Stimulated activated CD8-positive, alpha-beta memory T cell treated with anti-CD3 and anti-CD28 coated beads, Interleukin-12 subunit alpha, Interleukin-12 subunit beta, amount 100 ng/mL, for 24 hours (primary cell): ENCODE measurements at regions not wholly inside any gene's neighbourhood (a gene's known extent, or its start where the extent isn't known, plus 50 kb on each side); places are given as distances from the start of the nearest gene placed in this dataset.

Experiments used
- DNase-seq: peaks from one replicate; pipeline ENCODE4 v3.0.0-alpha.2; 2020; ENCODE audit errors: extremely low read depth

DNA sequence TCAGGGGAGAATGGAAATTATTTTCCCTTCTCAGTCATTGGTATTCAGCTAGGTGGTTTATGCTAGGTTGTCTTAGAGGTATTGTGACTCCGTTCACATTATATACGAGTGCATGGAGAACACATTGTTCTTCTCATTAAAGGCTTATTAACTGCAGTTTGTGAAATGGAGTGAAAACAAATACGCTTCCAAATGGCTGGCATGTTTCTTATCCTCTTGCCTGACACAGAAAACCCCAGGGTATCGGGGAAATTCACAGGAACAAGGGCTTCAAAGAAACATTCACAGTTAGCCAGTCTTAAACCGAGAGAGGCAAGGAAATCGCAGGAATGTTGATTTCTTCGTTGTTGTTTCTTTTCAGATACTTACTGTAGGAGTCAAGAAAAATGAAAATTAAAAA, 1047.9 kb upstream of the RBFOX1 start:
- DNase-seq: no peak

DNA sequence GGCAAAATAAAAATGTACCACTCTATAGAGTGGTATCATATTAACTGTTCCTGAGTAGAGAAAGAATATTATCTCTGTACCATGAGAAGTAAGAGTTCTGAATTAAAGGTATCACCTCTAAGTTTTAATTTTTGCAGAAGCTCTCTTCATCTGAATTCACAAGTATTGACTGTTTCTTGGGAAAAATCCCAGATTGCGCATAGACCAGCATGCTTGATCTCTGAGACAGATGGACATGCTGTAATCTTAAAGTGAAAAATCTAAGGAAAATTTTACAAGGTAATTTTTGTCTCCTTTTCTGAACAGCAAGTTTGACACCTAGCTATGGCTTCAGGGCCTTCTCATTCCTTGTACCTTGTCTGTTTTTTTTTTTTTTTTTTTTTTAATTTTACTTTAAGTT, 1050.7 kb upstream of the RBFOX1 start:
- DNase-seq: no peak

DNA sequence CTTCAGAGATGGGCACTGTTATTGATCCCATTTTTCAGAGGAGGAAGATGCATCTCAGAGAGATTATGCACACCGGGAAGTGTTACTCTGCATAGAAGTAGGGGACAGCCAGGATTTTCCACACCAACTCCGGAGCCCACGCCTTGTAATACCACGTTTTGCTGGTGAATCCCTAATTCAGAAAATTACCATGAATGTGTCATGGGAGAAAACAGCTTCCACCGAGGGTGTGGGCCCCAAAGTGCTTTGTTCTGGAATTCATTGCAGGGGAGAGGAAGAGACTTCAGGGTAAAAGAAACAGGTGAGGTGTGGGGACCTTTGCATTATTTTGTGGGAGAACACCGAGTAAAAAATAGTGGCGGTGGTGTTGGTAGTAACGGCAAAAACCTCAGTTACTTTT, 1051.4 kb upstream of the RBFOX1 start:
- no peak for DNase-seq

DNA sequence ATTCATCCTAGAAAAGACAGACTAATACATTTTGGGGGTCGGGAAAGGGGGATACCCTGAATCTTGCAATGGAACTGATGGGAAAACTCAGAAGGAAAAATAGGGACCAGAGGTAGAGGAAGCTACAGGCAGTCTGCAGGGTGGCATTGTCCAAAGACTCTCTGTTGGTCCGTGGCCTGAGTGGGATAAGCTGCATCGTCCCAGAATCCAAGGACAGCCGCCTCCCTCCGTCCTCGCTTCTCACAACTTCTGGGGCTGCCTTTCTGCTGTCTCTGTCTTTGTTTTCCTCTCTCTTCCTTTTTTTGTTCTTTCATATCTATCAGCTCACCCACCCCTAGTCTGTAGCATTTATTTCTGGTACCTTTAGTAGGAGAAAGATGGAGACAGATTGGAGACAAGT, 1052.6 kb upstream of the RBFOX1 start:
- no peak for DNase-seq

DNA sequence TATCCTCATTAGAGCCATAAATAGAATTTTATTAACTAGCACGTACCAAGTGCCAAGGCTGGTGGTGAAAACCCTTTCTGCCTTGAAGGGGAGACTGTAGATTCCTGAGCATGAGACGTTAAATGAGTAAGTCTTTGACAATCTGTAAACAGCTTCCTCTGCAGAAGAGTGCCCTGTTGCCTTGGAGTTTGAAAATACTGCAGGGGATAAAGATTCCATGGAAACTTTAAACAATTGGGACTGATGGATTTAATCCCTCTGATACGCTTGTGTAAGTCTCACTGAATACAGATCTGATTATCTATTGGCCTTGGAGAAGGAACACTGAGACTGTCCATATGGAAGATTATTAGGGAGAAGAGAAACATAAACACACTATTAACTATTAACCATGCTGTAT, 1053.4 kb upstream of the RBFOX1 start:
- DNase-seq: no peak

DNA sequence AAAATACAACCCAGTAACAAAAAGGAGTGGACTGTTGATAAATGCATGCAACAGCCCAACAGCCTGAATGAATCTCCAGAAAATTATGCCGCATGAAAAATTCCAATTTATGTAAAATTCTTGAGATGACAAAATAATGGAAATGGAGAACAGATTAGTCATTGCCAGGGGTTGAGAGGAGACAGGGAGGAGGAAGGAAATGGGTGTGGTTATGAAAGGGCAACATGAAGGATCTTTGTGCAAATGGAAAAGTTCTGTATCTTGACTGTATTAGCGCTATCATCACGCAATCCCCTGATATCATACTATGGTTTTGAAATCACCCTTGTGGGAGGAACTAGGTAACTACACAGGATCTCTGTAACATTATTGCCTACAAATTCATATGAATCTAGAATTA, 1058.3 kb upstream of the RBFOX1 start:
- DNase-seq: no peak

DNA sequence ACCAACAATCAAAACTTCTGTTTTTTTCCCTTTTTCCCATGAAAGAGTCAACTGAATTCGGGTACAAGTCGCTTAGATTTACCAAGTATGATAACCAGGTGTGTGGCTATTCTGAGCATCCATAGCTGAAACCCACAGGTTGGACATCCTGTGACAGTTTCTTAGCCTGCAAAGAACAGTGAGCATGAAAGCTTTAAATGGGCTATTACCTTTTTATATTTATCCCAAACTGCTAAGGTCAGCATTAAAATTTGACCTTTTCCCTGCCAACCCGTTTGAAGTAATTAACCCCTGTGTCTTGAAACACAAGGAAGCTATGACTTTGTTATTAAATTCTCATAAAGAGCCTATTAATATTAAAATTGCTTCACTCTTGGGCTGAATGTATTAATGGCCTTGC, 1065.0 kb upstream of the RBFOX1 start:
- no peak for DNase-seq

DNA sequence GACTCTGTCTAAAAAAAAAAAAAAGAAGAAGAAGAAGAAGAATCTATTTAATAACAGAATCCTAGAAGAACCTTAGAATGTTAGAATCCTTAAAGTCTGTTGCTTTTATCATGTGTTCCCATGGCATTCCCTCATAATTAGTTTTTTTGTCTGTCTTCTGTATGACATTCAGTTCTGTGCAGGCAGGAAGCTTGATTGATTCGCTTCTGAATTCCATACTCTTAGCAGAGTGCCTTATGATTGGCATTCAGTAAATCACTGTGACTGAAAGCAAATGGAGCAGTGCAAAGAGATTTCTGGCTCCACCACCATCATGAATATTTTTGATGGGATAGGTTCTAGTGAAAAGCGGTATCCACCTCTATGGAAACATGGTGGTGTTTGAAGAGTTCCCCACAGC, 1065.9 kb upstream of the RBFOX1 start:
- no peak for DNase-seq

DNA sequence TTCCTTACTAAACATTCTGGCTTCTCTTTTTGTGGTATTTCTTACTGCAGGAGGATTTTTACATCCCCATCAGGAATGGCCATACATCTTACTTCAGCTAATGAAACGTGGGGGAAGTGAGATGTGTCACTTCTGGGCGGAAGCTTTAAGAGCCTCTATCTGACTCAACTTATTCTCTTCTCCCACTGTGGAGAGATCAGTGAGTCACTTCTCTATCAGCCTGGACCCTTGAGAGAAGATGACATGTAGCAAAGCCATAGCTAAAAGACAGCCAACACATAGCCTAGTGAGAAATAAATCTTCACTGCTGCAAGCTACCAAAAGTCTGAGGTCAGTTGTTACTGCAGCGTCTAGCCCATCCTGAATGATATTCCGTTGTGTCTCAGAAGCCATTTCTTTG, 1066.7 kb upstream of the RBFOX1 start:
- DNase-seq: no peak

DNA sequence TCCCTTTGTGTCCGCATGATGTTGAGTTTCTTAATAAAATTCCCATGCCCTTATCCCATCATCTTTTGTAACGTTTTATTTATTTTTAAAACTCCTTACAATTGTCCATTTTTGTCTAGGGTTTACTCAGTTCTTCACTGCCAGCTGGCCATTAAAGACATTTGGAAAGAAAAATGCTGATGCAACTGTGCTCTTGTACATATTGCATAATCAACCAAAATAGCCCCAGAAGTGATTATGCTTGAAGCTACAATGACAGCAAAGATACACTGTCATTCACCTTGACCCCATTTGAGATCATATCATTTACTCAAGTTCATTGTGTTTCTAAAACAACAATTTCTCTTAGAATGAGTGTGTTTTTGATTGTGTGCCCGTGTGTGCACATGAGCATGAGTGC, 1074.6 kb upstream of the RBFOX1 start:
- DNase-seq: no peak

DNA sequence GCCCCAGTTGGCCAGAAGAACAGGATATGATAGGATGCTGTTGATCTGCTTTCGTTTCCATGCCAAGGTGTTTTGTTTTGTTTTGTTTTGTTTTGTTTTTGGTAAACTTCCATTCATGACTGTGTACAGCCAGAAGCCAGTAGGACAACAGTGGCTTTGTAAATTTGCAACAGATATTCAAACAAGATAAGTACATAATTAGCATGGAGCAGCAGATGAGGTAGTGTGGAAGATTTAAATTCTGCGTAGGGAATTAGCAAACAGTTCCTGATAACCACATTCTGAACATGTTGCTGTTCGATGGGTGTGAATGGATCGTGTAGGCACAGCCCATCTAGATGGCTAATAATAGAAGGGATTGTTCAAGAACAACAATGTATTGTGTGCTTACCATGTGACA, 1080.1 kb upstream of the RBFOX1 start:
- no peak for DNase-seq

DNA sequence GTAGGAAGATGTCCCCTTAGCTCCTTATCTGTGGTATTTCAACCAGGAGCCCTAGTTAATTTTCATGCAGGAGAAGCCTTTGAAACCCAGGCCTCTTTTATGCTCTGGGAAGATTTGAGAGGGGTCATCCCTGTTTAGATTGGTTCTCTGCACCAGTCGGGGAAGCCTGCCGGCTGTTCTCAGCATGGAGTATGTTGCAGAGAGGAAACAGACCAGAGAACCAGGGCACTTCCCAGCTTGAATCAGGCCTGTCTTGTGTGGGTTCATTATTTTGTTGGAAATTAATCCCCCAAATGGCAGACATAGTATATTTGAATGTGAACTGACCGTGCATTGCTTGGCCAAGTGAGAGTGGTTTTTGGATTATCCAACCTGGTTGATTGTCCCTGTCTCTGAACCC, 1082.1 kb upstream of the RBFOX1 start:
- no peak for DNase-seq

DNA sequence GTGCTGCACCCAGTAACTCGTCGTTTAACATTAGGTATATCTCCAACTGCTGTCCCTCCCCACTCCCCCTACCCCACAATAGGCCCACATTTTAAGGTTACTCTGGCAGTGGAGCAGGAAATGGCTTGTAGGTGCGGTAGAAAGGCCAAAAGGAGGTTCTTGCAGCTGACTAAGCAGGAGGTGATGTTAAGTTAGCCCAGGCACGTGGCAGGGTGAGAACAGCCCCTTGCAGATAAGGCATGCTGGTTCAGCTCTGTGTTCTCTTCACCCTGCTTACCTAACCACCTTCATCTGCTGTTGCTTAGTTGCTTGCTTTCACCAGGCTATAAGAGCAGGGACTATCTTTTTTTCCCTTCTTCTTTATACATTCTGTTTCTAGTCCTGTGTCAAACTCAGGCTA, 1082.8 kb upstream of the RBFOX1 start:
- no peak for DNase-seq

DNA sequence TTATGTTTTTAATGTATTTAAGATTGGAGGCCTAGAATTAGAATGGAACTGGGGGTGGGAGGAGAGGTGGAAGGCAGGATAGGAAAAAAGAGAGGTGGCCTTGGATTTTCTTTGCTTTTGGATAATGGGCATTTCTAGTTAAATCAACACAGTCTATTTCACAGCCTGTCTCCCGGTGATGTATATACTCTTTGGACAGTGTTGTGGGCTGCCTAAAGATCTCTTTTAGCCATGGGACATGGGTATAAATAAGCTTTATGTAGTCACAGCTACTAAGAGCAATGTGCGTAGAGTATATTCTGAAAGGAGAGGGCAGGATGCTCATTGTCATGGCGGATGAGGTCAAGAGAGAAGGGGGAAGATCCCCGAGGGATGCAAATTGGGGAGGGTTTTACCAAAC, 1084.4 kb upstream of the RBFOX1 start:
- DNase-seq: no peak

DNA sequence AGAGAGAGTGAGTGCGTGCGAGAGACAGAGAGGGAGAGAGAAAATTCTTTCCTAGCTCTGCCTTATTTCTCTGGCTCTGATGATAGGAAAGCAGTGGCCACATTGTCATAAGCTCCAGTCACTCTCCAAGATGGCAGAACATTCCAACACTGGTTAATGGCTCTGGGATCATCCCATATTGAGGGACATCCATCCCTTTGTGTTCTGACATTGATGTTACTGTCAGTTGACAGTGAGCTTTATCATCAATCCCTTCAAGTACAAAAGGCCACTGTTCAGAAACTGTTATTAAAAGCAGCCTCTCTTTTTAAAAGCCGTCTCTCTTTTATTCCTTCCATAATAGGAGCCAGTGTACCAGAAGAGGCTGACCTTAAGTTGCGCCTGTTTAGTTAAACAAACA, 1084.9 kb upstream of the RBFOX1 start:
- no peak for DNase-seq

DNA sequence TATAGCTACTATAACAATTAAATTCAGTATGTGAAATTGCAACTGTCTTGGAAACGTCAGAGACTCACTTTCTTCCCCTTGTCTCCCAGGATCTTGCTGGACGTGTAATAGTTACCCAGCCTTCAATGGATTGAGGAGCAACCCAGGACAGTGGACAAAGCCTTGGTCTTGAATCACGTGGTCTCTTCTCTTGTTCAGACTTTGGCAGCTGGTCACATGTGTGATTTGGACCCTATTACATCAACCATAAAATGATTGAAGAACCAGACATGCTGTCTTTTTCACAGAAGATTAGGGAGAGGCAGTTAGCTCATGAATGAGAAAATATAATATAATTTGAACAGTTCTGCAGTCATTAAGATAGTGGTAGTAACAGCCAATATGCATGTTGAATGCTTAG, 1085.5 kb upstream of the RBFOX1 start:
- DNase-seq: no peak

DNA sequence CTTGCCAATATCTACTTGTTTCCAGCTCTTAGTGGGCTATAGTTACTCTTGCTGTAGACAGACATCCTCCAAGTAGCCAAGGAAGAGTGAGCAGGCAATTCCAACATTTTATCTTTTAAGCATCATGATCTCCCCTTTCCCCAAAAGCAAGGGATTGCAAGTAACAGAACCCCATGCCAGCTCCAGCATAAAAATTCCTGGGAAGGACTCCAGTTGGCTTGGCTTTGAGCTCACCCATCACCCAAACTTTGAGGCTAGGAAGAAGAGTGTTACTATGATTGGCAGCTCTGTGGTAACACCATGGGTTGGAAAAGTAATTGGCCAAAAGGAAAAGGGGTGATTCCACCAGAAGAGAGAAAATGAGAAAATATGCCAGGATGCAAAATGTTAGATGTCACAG, 1086.4 kb upstream of the RBFOX1 start:
- no peak for DNase-seq

DNA sequence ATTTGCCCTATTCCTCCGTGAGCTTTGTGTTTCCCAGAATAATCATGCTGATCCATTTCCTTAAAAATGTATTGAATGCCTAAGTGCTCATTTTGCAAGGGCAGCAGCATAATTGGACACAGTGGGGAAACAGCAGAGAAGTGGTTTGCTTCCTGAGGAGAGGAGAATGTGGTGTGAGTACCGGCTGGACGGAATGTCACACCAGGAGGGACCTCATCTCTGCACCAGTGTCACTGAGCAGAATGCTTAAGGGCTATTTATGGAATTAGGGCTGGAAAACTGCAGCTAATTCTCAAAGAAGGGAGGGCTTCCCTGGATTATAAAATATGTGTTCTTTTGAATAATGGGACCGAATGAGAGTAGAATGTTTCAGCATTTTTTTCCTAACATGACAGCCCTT, 1100.6 kb upstream of the RBFOX1 start:
- DNase-seq: no peak

DNA sequence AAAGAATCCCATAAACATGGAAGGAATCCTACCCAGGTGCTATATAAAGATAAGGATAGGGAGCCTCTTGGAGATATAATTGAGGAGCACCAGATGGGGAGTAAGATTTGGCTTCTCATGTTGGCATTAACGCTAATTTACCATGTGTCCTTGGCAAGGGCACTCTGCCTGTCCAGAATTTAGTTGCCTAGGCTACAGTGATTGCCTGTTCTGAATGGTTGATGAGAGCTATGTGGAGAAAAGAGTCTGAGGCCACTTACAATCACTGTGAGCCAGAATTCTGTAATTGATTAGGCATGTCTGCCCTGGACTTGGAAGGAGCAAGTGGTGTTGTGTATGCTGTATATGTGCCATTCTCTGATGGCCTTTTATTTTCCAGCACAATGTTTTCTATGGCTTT, 1101.2 kb upstream of the RBFOX1 start:
- no peak for DNase-seq

DNA sequence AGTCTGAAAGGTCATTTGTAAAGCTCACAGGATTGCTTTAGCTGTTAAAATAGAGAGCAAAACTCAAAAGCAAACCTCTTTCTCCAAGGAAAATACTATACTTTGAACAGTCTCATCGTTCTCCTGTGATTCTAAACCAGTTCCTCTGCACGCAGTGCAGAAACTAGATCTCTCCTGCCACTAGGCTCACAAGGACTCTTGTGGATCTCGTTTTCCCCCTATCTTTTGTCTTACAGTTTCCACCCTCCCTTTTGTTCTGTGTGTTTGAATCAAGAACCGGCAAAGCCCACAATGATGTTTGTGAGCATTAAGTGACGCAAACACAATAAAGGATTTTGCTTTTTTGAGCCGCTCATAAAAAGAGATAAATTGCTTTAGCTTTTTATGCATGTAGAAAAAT, 1103.5 kb upstream of the RBFOX1 start:
- no peak for DNase-seq

DNA sequence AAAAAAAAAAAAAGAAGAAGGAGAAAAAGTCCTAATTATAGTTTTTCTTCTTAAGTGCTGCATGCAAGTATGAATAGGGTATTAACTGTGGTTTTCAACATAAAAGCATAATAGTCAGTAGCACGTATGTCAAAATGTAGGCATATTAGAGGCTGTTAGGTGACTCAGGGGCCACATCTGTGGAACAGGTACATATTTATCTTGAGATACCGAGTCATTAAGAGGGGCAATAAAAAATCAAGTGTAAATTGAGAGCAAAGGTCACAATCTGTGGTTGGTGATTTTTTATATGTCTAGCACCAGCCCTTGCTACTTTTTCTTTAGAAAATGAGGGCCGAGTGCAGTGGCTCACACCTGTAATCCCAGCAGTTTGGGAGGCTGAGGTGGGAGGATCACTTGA, 1113.8 kb upstream of the RBFOX1 start:
- DNase-seq: no peak

DNA sequence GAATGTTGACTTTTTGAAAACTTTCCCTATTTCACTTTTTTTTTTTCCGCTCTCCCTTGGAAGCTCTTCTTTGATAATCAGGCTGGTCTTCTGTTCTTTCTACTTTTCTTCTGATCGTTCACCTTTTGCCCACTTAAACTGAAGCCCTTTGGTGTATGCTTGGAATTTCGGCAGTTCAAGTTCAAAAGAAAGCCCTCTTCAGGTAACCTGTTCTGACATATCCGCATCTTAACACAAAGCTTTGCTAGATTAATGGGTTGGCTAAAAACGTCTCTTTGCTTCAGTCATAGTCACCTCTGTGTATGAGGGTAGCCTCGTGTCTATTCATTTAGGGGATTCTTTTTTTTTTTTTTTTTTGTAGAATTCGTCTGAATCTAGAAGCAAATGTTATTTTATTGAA, 1115.8 kb upstream of the RBFOX1 start:
- DNase-seq: no peak

DNA sequence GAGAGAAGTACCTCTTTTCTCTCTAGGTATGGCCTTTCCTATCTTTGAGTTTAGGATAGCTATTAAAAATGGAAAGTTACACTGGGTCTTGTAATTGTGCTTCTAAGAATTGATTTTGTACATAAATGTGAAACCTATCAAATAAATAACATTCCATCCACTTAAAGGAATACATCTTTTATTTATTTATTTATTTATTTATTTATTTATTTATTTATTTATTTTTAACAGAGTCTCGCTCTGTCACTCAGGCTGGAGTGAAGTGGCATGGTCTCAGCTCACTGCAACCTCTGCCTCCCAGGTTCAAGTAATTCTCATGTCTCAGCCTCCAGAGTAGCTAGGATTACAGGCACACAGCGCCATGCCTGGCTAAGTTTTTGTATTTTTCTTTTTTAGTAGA, 1114.0 kb upstream of the EEF2KMT start:
- DNase-seq: no peak

DNA sequence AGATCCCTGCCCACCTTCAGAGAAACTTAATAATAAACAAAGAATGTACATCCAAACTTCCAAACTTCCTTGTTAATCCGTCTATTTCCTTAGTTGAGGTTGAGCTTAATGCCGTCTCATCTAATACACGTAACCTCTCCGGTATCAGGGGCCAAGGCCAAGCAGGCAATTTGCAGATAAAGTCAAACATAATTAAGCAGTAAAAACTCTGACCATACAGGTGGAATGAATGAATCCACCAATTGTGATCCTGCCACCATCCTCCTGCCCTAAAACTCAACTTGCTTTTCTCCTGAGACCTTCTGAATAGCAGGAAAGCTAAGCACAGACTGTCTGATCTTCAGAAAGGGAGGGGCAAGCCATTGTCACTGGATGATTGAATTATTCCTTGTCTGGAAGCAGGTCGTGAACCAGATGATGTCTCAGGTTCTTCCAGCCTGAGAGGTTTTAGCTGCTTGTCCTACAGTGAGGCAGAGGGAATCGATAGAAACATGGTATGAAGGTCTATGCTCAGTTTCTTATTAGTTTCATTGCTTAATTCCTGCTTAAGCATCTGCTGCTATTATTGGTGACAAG, 1111.8 kb upstream of the EEF2KMT start:
- no peak for DNase-seq

DNA sequence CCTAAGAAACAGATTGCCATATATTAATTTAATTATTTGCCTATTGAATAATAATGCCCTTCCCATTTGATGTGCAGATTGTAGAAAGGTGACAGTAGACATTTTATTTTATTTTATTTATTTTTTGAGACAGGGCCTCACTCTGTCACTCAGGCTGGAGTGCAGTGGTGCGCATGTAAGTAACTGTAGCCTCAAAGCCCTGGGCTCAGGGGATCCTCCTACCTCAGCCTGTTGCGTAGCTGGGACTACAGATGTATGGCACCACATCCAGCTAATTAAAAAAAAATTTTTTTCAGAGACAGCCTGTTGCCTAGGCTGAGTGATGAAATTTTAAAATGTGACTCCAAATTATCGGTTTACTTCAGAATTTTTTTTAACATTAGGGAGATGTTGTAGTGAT, 1110.0 kb upstream of the EEF2KMT start:
- DNase-seq: no peak
